Endothelial cell of umbilical vein (primary cell): ENCODE measurements at regions not wholly inside any gene's neighbourhood (a gene's known extent, or its start where the extent isn't known, plus 50 kb on each side); places are given as distances from the start of the nearest gene placed in this dataset.

ENCODE experiments used
- BruUV-seq: library from RNA; stranded (reverse); fragments of 400-500 nt; replicated peaks from 2 replicates; lab custom pipeline; 2021; lab: Mats Ljungman, UMichigan
- CTCF ChIA-PET: fragments of 300-600, 350-600 bp; sonication (Branson Sonifier 250); formaldehyde crosslinking; loops from one replicate; lab custom pipeline; 2021; ENCODE audit warnings: antibody characterized with exemption, inconsistent platforms; lab: Charles Lee
- POLR2A ChIA-PET: fragments of 300-600, 350-600 bp; sonication (Branson Sonifier 250); formaldehyde crosslinking; loops from one replicate; lab custom pipeline; 2021; ENCODE audit warnings: antibody characterized with exemption, inconsistent platforms; lab: Charles Lee
- DNase-seq: peaks from one replicate; pipeline ENCODE4 v3.0.0-alpha.2; 2011; ENCODE audit warnings: low read depth, low spot score
- FAIRE-seq: peaks from 2 replicates; lab custom pipeline; 2011; peaks lifted over from hg19 to GRCh38; lab: Jason Lieb, UNC
- H2AFZ ChIP-seq: 2 replicates; pipeline ENCODE4 v1.6.0; 2012; ENCODE audit warnings: low read depth, low read length, control low read depth, inconsistent platforms
- H3K27ac ChIP-seq: 2 replicates; pipeline ENCODE4 v1.5.1; 2011; ENCODE audit warnings: low read depth, mild to moderate bottlenecking, control low read depth, low read length, moderate library complexity; ENCODE audit not compliant: insufficient read depth
- H3K27me3 ChIP-seq, 2 experiments: 2 replicates each; pipeline versions ENCODE4 v1.6.0 to v1.6.1; 2011; ENCODE audit warnings: low read length in 2 of 2, mixed read lengths in 1 of 2; ENCODE audit not compliant: control insufficient read depth in 2 of 2, insufficient read depth in 2 of 2
- H3K36me3 ChIP-seq, 2 experiments: 2 replicates in 1 of 2; 3 replicates in 1 of 2; pipeline ENCODE4 v1.5.1; 2011; ENCODE audit warnings: low read length in 2 of 2, mild to moderate bottlenecking in 1 of 2, moderate library complexity in 1 of 2; ENCODE audit not compliant: control insufficient read depth in 2 of 2, insufficient read depth in 2 of 2; ENCODE audit errors: extremely low read depth in 1 of 2
- H3K4me1 ChIP-seq: 3 replicates; pipeline ENCODE4 v1.5.1; 2011; ENCODE audit warnings: mild to moderate bottlenecking, low read length; ENCODE audit not compliant: control insufficient read depth, insufficient read depth; ENCODE audit errors: extremely low read depth
- H3K4me2 ChIP-seq: 2 replicates; pipeline ENCODE4 v1.6.1; 2011; ENCODE audit warnings: low read length, control low read depth, mixed read lengths; ENCODE audit not compliant: insufficient read depth
- H3K4me3 ChIP-seq, 3 experiments: fragments of 200-600 bp in 1 of 3; sonication (generic), shearing (Covaris generic) in 1 of 3; replicated peaks in 1 of 3; 2 replicates each; pipeline ENCODE4 v1.5.1; 2011 to 2016; ENCODE audit warnings: control low read depth in 3 of 3, low read length in 3 of 3, mild to moderate bottlenecking in 2 of 3, inconsistent platforms in 1 of 3, low read depth in 1 of 3, moderate library complexity in 1 of 3; ENCODE audit not compliant: insufficient read depth in 1 of 3
- H3K79me2 ChIP-seq: 2 replicates; pipeline ENCODE4 v1.6.0; 2012; ENCODE audit warnings: low read length, inconsistent platforms; ENCODE audit not compliant: control insufficient read depth, insufficient read depth
- H3K9ac ChIP-seq: replicated peaks from 2 replicates; pipeline ENCODE3; 2011; ENCODE audit warnings: low read length, control low read depth; ENCODE audit not compliant: insufficient read depth; ENCODE audit errors: extremely low read depth
- H3K9me1 ChIP-seq: replicated peaks from 3 replicates; pipeline ENCODE4 v1.6.0; 2011; ENCODE audit warnings: mild to moderate bottlenecking, low read length; ENCODE audit not compliant: control insufficient read depth, insufficient read depth; ENCODE audit errors: extremely low read depth
- H3K9me3 ChIP-seq: replicated peaks from 2 replicates; pipeline ENCODE4 v1.5.1; 2012; ENCODE audit warnings: low read length, inconsistent platforms; ENCODE audit not compliant: control insufficient read depth, insufficient read depth
- H4K20me1 ChIP-seq: replicated peaks from 2 replicates; pipeline ENCODE3; 2011; ENCODE audit warnings: mild to moderate bottlenecking, low read length; ENCODE audit not compliant: control insufficient read depth, insufficient read depth; ENCODE audit errors: extremely low read depth
- EZH2 ChIP-seq: IDR thresholded peaks from 2 replicates; pipeline ENCODE4 v1.6.1; 2012; ENCODE audit warnings: borderline replicate concordance, low read depth, mild to moderate bottlenecking, moderate library complexity, low read length, inconsistent platforms; ENCODE audit not compliant: severe bottlenecking
- FOS ChIP-seq: IDR thresholded peaks from 2 replicates; pipeline ENCODE4 v1.6.1; 2011; ENCODE audit warnings: mild to moderate bottlenecking, low read length, moderate library complexity, borderline replicate concordance; ENCODE audit not compliant: insufficient read depth
- GATA2 ChIP-seq: IDR thresholded peaks from 2 replicates; pipeline ENCODE4 v1.7.0; 2011; ENCODE audit warnings: low read depth, mild to moderate bottlenecking, moderate library complexity, mixed read lengths, low read length; ENCODE audit not compliant: insufficient read length, insufficient read depth
- JUN ChIP-seq: IDR thresholded peaks from 2 replicates; pipeline ENCODE4 v1.6.1; 2011; ENCODE audit warnings: borderline replicate concordance, low read depth; ENCODE audit not compliant: insufficient read length, insufficient read depth
- MYC ChIP-seq: IDR thresholded peaks from one replicate; pipeline ENCODE4 v1.6.1; 2011; ENCODE audit warnings: mild to moderate bottlenecking, low read depth, low read length
- POLR2A ChIP-seq: IDR thresholded peaks from 2 replicates; pipeline ENCODE4 v1.6.1; 2012; ENCODE audit warnings: low read depth, mild to moderate bottlenecking, control low read depth, low read length
- POLR2AphosphoS5 ChIP-seq: IDR thresholded peaks from 2 replicates; pipeline ENCODE4 v1.6.1; 2012; ENCODE audit warnings: low read depth, mild to moderate bottlenecking, control low read depth, low read length, moderate library complexity; ENCODE audit not compliant: insufficient read depth
- dilution Hi-C: fragments of 300-500 bp; cut with MboI; formaldehyde crosslinking; loops from one replicate; pipeline ENCODE4 v1.15.0; 2019; ENCODE audit warnings: low sequenced_read_pairs; ENCODE audit not compliant: extremely low pct_ligation_motif_present
- intact Hi-C: fragments of 100-400 bp; cut with micrococcal nuclease; formaldehyde crosslinking; loops from one replicate; pipeline ENCODE4 v1.10.0; 2022
- TF ChIP-seq, protein P1 (sequence below), 2 donors: IDR thresholded peaks; 1 replicate in 1 of 2; 2 replicates in 1 of 2; pipeline ENCODE4 v1.5.1; 2011; ENCODE audit warnings: low read length in 2 of 2, mild to moderate bottlenecking in 2 of 2, moderate library complexity in 2 of 2, control low read depth in 1 of 2, inconsistent platforms in 1 of 2, low read depth in 1 of 2; ENCODE audit not compliant: insufficient read depth in 1 of 2; ENCODE audit errors: extremely low read depth in 1 of 2
- TF ChIP-seq, protein P2 (sequence below): IDR thresholded peaks from 2 replicates; pipeline ENCODE4 v1.6.1; 2011; ENCODE audit not compliant: insufficient read depth, insufficient read length

DNA sequence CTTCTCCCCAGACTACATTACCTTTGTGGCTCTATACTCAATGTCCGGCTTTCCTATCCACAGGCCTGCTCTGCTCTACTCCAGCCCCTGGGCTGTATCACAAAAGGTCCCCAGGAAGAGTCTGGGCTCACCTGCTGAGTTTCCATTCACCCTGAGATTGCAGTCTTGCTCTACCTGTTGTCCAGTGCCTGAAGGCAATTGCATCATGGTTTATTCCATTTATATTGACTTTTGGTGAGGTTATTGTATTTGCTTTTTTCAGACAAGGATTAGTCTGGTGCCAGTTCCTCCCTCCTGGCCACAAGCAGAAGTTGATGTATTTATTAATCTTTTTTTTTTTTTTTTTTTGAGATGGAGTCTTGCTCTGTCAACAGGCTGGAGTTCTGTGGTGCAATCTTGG is 273.1 kb downstream of the XPNPEP1 start:
- no TSS peak for BruUV-seq
- FAIRE-seq (no peak), DNase-seq (no peak)
- Histone ChIP-seq H3K27me3 (no peaks in the 10 kb centered on the region), H3K79me2 (no peaks in the 10 kb centered on the region), H3K4me1 (no peaks in the 10 kb centered on the region), H3K4me3 (no peak overlapping the region), H3K9me1 (no peaks in the 10 kb centered on the region), H3K36me3 (no peaks in the 10 kb centered on the region), H3K9ac (no peak overlapping the region), H4K20me1 (no peaks in the 10 kb centered on the region), H2AFZ (no peak overlapping the region), H3K9me3 (peaks cover 2% of the 10 kb centered on the region), H3K4me2 (no peak overlapping the region), H3K27ac (no peak overlapping the region)
- TF ChIP-seq GATA2 (no peak), MYC (no peak), POLR2AphosphoS5 (no peak), FOS (no peak), POLR2A (no peak), JUN (no peak)
- TF ChIP-seq, protein P1, sequence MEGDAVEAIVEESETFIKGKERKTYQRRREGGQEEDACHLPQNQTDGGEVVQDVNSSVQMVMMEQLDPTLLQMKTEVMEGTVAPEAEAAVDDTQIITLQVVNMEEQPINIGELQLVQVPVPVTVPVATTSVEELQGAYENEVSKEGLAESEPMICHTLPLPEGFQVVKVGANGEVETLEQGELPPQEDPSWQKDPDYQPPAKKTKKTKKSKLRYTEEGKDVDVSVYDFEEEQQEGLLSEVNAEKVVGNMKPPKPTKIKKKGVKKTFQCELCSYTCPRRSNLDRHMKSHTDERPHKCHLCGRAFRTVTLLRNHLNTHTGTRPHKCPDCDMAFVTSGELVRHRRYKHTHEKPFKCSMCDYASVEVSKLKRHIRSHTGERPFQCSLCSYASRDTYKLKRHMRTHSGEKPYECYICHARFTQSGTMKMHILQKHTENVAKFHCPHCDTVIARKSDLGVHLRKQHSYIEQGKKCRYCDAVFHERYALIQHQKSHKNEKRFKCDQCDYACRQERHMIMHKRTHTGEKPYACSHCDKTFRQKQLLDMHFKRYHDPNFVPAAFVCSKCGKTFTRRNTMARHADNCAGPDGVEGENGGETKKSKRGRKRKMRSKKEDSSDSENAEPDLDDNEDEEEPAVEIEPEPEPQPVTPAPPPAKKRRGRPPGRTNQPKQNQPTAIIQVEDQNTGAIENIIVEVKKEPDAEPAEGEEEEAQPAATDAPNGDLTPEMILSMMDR (IDR thresholded peaks at IDR 0.05; ENCODE audit: extremely low read depth in 1 of 2, insufficient read depth in 1 of 2, low read depth in 1 of 2, low read length in 2 of 2) = no peak
- CTCF ChIA-PET = no interaction called here
- dilution Hi-C loops (no loop called here), intact Hi-C loops (no loop called here)
- POLR2A ChIA-PET = no interaction called here

- no peaks in the 10 kb centered on the region for H3K79me2 ChIP-seq
- BruUV-seq = no TSS peak
- no peak overlapping the region for H3K9ac ChIP-seq
- no peaks in the 10 kb centered on the region for H3K36me3 ChIP-seq
- H3K9me3 ChIP-seq = peaks cover 6% of the 10 kb centered on the region
- H3K4me3 ChIP-seq = no peak overlapping the region
- FAIRE-seq = no peak
- no peaks in the 10 kb centered on the region for H3K4me1 ChIP-seq
- intact Hi-C loops (no loop called here), dilution Hi-C loops (no loop called here)
- H2AFZ ChIP-seq = no peak overlapping the region
- H3K27me3 ChIP-seq = no peaks in the 10 kb centered on the region
- no peaks in the 10 kb centered on the region for H3K9me1 ChIP-seq
- H4K20me1 ChIP-seq = no peaks in the 10 kb centered on the region
- TF ChIP-seq EZH2 = no peak
- TF ChIP-seq FOS = no peak
- no peak for TF ChIP-seq GATA2
- TF ChIP-seq, protein P2, sequence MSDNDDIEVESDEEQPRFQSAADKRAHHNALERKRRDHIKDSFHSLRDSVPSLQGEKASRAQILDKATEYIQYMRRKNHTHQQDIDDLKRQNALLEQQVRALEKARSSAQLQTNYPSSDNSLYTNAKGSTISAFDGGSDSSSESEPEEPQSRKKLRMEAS = no peak
- no peak for TF ChIP-seq POLR2AphosphoS5
- no peak for TF ChIP-seq JUN
- no peak for TF ChIP-seq POLR2A
- POLR2A ChIA-PET = no interaction called here
- CTCF ChIA-PET = no interaction called here
- DNase-seq = no peak
- H3K27ac ChIP-seq = no peak overlapping the region
- H3K4me2 ChIP-seq = no peak overlapping the region
These were observed 275.7 kb downstream of the XPNPEP1 start for GRCh38 chr10:109647627-109648026.
